CD8-positive, alpha-beta memory T cell (primary cell): ENCODE measurements at regions not wholly inside any gene's neighbourhood (a gene's known extent, or its start where the extent isn't known, plus 50 kb on each side); places are given as distances from the start of the nearest gene placed in this dataset.
A peak's percentile ranks its signal among the peaks of the same experiment; 100 is the strongest.

Source experiments
- CTCF ChIA-PET: fragments of 350-600 bp; sonication (Branson Sonifier 250); formaldehyde crosslinking; loops from one replicate; lab custom pipeline; 2021; ENCODE audit warnings: antibody characterized with exemption; lab: Charles Lee
- POLR2A ChIA-PET: fragments of 350-600 bp; sonication (Branson Sonifier 250); formaldehyde crosslinking; loops from one replicate; lab custom pipeline; 2021; ENCODE audit warnings: antibody characterized with exemption; lab: Charles Lee
- DNase-seq, 5 donors: peaks; one replicate each; pipeline versions ENCODE4 v3.0.0 to v3.0.0-alpha.2; 2020 to 2022; ENCODE audit warnings: mixed read lengths in 1 of 5
- H3K27ac ChIP-seq: one replicate; pipeline ENCODE4 v1.7.0; 2013; ENCODE audit warnings: low read depth, mild to moderate bottlenecking, low read length, moderate library complexity
- H3K27me3 ChIP-seq: 2 replicates; pipeline ENCODE4 v1.7.0; 2013; ENCODE audit warnings: low read length, mild to moderate bottlenecking; ENCODE audit not compliant: insufficient read depth, poor library complexity, severe bottlenecking
- H3K36me3 ChIP-seq: 2 replicates; pipeline ENCODE4 v1.7.0; 2013; ENCODE audit warnings: mild to moderate bottlenecking, low read length, moderate library complexity; ENCODE audit not compliant: insufficient read depth
- H3K4me1 ChIP-seq: 2 replicates; pipeline ENCODE4 v1.7.0; 2013; ENCODE audit warnings: mild to moderate bottlenecking, low read length, moderate library complexity; ENCODE audit not compliant: insufficient read depth
- H3K4me3 ChIP-seq: 2 replicates; pipeline ENCODE4 v1.7.0; 2013; ENCODE audit warnings: mild to moderate bottlenecking, low read length
- H3K9me3 ChIP-seq: 2 replicates; pipeline ENCODE4 v1.7.0; 2013; ENCODE audit warnings: mild to moderate bottlenecking, low read length
- H3K27ac Mint-ChIP-seq, 8 donors: one replicate each; pipeline ENCODE4 v1.8.0; 2020 to 2021; ENCODE audit warnings: mixed read lengths in 8 of 8, mild to moderate bottlenecking in 6 of 8, inconsistent platforms in 3 of 8, moderate library complexity in 3 of 8
- H3K27me3 Mint-ChIP-seq, 2 donors: one replicate each; pipeline ENCODE4 v1.8.0; 2020 to 2021; ENCODE audit warnings: mixed read lengths in 2 of 2, mild to moderate bottlenecking in 1 of 2, moderate library complexity in 1 of 2
- H3K36me3 Mint-ChIP-seq, 3 donors: one replicate each; pipeline ENCODE4 v1.8.0; 2020 to 2021; ENCODE audit warnings: mixed read lengths in 3 of 3, inconsistent platforms in 1 of 3, mild to moderate bottlenecking in 1 of 3
- H3K4me1 Mint-ChIP-seq, 3 donors: one replicate each; pipeline ENCODE4 v1.8.0; 2020 to 2021; ENCODE audit warnings: mixed read lengths in 3 of 3, inconsistent platforms in 1 of 3, mild to moderate bottlenecking in 1 of 3
- H3K4me3 Mint-ChIP-seq, 7 donors: one replicate each; pipeline ENCODE4 v1.8.0; 2020 to 2021; ENCODE audit warnings: mixed read lengths in 7 of 7, mild to moderate bottlenecking in 6 of 7, moderate library complexity in 4 of 7, inconsistent platforms in 2 of 7
- H3K9me3 Mint-ChIP-seq, 5 donors: one replicate each; pipeline ENCODE4 v1.8.0; 2020 to 2022; ENCODE audit warnings: mixed read lengths in 5 of 5, mild to moderate bottlenecking in 3 of 5, moderate library complexity in 2 of 5, inconsistent platforms in 1 of 5

GRCh38 chr10:43781480-43782361 lies 133.0 kb upstream of the ZNF32 start:
- Histone ChIP-seq H3K9me3 (no peaks in the 10 kb centered on the region), H3K4me1 (peaks cover 7% of the 10 kb centered on the region), H3K4me3 (no peak overlapping the region), H3K27ac (no peak overlapping the region), H3K36me3 (no peaks in the 10 kb centered on the region), H3K27me3 (no peaks in the 10 kb centered on the region)
- ChIA-PET POLR2A (no interaction called here), CTCF (no interaction called here)
- Mint-ChIP-seq H3K27ac (peak overlapping the region in 7 of 8 donors; percentile 25 to 93 (median 66)), H3K9me3 (no peaks in the 10 kb centered on the region), H3K27me3 (peaks cover 0 to 5% of the 10 kb centered on the region in 2 donors), H3K4me3 (peak overlapping the region in 2 of 7 donors; percentile 38 to 48), H3K36me3 (no peaks in the 10 kb centered on the region), H3K4me1 (peaks cover 22 to 28% (median 27%) of the 10 kb centered on the region in 3 donors)
- DNase-seq, result no peak

- H3K36me3 Mint-ChIP-seq, result peaks cover 0 to 3% (median 2%) of the 10 kb centered on the region in 3 donors
- no peaks in the 10 kb centered on the region for H3K36me3 ChIP-seq
- H3K9me3 Mint-ChIP-seq, result no peaks in the 10 kb centered on the region
- ChIA-PET POLR2A (no interaction called here), CTCF (no interaction called here)
- H3K9me3 ChIP-seq, result no peaks in the 10 kb centered on the region
- peaks cover 8 to 20% of the 10 kb centered on the region in 2 donors for H3K27me3 Mint-ChIP-seq
- no peaks in the 10 kb centered on the region for H3K27me3 ChIP-seq
- H3K4me3 Mint-ChIP-seq, result peak overlapping the region in 3 of 7 donors; percentile 6 to 78 (median 18)
- H3K4me1 Mint-ChIP-seq, result peaks cover 22 to 28% (median 27%) of the 10 kb centered on the region in 3 donors
- no peak overlapping the region for H3K27ac ChIP-seq
- H3K4me3 ChIP-seq, result no peak overlapping the region
- DNase-seq, result no peak
- H3K27ac Mint-ChIP-seq, result peak overlapping the region in 4 of 8 donors; percentile 13 to 36 (median 22)
- peaks cover 7% of the 10 kb centered on the region for H3K4me1 ChIP-seq
Observed at GRCh38 chr10:43778571-43778970, 129.9 kb upstream of the ZNF32 start.

- H3K36me3 Mint-ChIP-seq, result peaks cover 0 to 14% (median 2%) of the 10 kb centered on the region in 3 donors
- Histone ChIP-seq H3K4me3 (no peak overlapping the region), H3K27ac (no peak overlapping the region), H3K27me3 (no peaks in the 10 kb centered on the region), H3K4me1 (peaks cover 7% of the 10 kb centered on the region), H3K9me3 (no peaks in the 10 kb centered on the region), H3K36me3 (no peaks in the 10 kb centered on the region)
- ChIA-PET POLR2A (no interaction called here), CTCF (no interaction called here)
- H3K27me3 Mint-ChIP-seq, result peaks cover 7 to 25% of the 10 kb centered on the region in 2 donors
- no peaks in the 10 kb centered on the region for H3K9me3 Mint-ChIP-seq
- H3K27ac Mint-ChIP-seq, result peak overlapping the region in 1 of 8 donors; percentile 29
- H3K4me1 Mint-ChIP-seq, result peaks cover 10 to 12% (median 12%) of the 10 kb centered on the region in 3 donors
- no peak overlapping the region for H3K4me3 Mint-ChIP-seq
- DNase-seq, result no peak
Observed at GRCh38 chr10:43775384-43775783, 126.7 kb upstream of the ZNF32 start.

GRCh38 chr10:43774234-43774769 lies 125.6 kb upstream of the ZNF32 start:
- H3K36me3 Mint-ChIP-seq, result peaks cover 0 to 17% (median 2%) of the 10 kb centered on the region in 3 donors
- CTCF ChIA-PET, result no interaction called here

GRCh38 chr10:43773736-43774135 lies 125.1 kb upstream of the ZNF32 start:
- H3K4me3 Mint-ChIP-seq, result no peak overlapping the region

More at GRCh38 chr10:43774234-43774769, 125.6 kb upstream of the ZNF32 start:
- no peaks in the 10 kb centered on the region for H3K36me3 ChIP-seq
- no peak overlapping the region for H3K4me3 Mint-ChIP-seq
- peaks cover 8 to 25% of the 10 kb centered on the region in 2 donors for H3K27me3 Mint-ChIP-seq
- H3K4me3 ChIP-seq, result no peak overlapping the region
- H3K4me1 Mint-ChIP-seq, result peaks cover 9 to 11% (median 11%) of the 10 kb centered on the region in 3 donors
- no peak overlapping the region for H3K27ac Mint-ChIP-seq
- peaks cover 7% of the 10 kb centered on the region for H3K4me1 ChIP-seq
- POLR2A ChIA-PET, result no interaction called here
- H3K9me3 ChIP-seq, result no peaks in the 10 kb centered on the region
- no peaks in the 10 kb centered on the region for H3K27me3 ChIP-seq
- DNase-seq, result no peak
- no peak overlapping the region for H3K27ac ChIP-seq
- H3K9me3 Mint-ChIP-seq, result peaks cover 0 to 3% (median 0%) of the 10 kb centered on the region in 5 donors

GRCh38 chr10:43772171-43772570 lies 123.5 kb upstream of the ZNF32 start:
- no peak overlapping the region for H3K4me3 ChIP-seq
- no peaks in the 10 kb centered on the region for H3K36me3 ChIP-seq
- POLR2A ChIA-PET, result no interaction called here
- Mint-ChIP-seq H3K9me3 (peaks cover 7 to 16% (median 12%) of the 10 kb centered on the region in 5 donors), H3K36me3 (peaks cover 0 to 33% (median 3%) of the 10 kb centered on the region in 3 donors), H3K27me3 (peaks cover 7 to 25% of the 10 kb centered on the region in 2 donors), H3K27ac (no peak overlapping the region), H3K4me1 (no peaks in the 10 kb centered on the region), H3K4me3 (no peak overlapping the region)
- H3K4me1 ChIP-seq, result no peaks in the 10 kb centered on the region
- CTCF ChIA-PET, result no interaction called here
- no peaks in the 10 kb centered on the region for H3K9me3 ChIP-seq
- no peaks in the 10 kb centered on the region for H3K27me3 ChIP-seq
- DNase-seq, result no peak
- H3K27ac ChIP-seq, result no peak overlapping the region

More at GRCh38 chr10:43773736-43774135, 125.1 kb upstream of the ZNF32 start:
- ChIA-PET POLR2A (no interaction called here), CTCF (no interaction called here)
- DNase-seq, result no peak
- peaks cover 0 to 4% (median 2%) of the 10 kb centered on the region in 5 donors for H3K9me3 Mint-ChIP-seq
- peaks cover 0 to 20% (median 2%) of the 10 kb centered on the region in 3 donors for H3K36me3 Mint-ChIP-seq
- Histone ChIP-seq H3K27me3 (no peaks in the 10 kb centered on the region), H3K4me3 (no peak overlapping the region), H3K9me3 (no peaks in the 10 kb centered on the region), H3K4me1 (peaks cover 6% of the 10 kb centered on the region), H3K27ac (no peak overlapping the region), H3K36me3 (no peaks in the 10 kb centered on the region)
- H3K27me3 Mint-ChIP-seq, result peaks cover 8 to 25% of the 10 kb centered on the region in 2 donors
- H3K27ac Mint-ChIP-seq, result no peak overlapping the region
- peaks cover 4 to 5% (median 5%) of the 10 kb centered on the region in 3 donors for H3K4me1 Mint-ChIP-seq

GRCh38 chr10:43771675-43772074 lies 123.0 kb upstream of the ZNF32 start:
- Mint-ChIP-seq H3K4me3 (no peak overlapping the region), H3K9me3 (peaks cover 11 to 16% (median 14%) of the 10 kb centered on the region in 5 donors), H3K27me3 (peaks cover 8 to 25% of the 10 kb centered on the region in 2 donors), H3K4me1 (no peaks in the 10 kb centered on the region), H3K27ac (no peak overlapping the region), H3K36me3 (peaks cover 0 to 34% (median 3%) of the 10 kb centered on the region in 3 donors)
- no peak for DNase-seq
- Histone ChIP-seq H3K27ac (no peak overlapping the region), H3K27me3 (no peaks in the 10 kb centered on the region), H3K36me3 (no peaks in the 10 kb centered on the region), H3K4me1 (no peaks in the 10 kb centered on the region), H3K9me3 (no peaks in the 10 kb centered on the region), H3K4me3 (no peak overlapping the region)
- ChIA-PET CTCF (no interaction called here), POLR2A (no interaction called here)

GRCh38 chr10:43765516-43765915 lies 116.8 kb upstream of the ZNF32 start:
- Mint-ChIP-seq H3K4me3 (no peak overlapping the region), H3K4me1 (no peaks in the 10 kb centered on the region), H3K36me3 (peaks cover 0 to 23% (median 1%) of the 10 kb centered on the region in 3 donors), H3K27ac (no peak overlapping the region), H3K27me3 (peaks cover 0 to 3% of the 10 kb centered on the region in 2 donors), H3K9me3 (peaks cover 13 to 22% (median 14%) of the 10 kb centered on the region in 5 donors)
- no peak overlapping the region for H3K4me3 ChIP-seq
- H3K36me3 ChIP-seq, result no peaks in the 10 kb centered on the region
- H3K27me3 ChIP-seq, result no peaks in the 10 kb centered on the region
- H3K4me1 ChIP-seq, result no peaks in the 10 kb centered on the region
- DNase-seq, result no peak
- H3K27ac ChIP-seq, result no peak overlapping the region
- ChIA-PET CTCF (no interaction called here), POLR2A (no interaction called here)
- no peaks in the 10 kb centered on the region for H3K9me3 ChIP-seq
